Suprapubic skin (tissue), 4 donors: ENCODE measurements at regions not wholly inside any gene's neighbourhood (a gene's known extent, or its start where the extent isn't known, plus 50 kb on each side); places are given as distances from the start of the nearest gene placed in this dataset.

ENCODE experiments used
- DNase-seq, 2 donors: peaks; one replicate each; pipeline ENCODE4 v3.0.0-alpha.2; 2019; ENCODE audit warnings: low spot score in 2 of 2
- H3K27ac ChIP-seq: fragments of 200-600 bp; sonication (generic); one replicate; pipeline ENCODE4 v1.5.1; 2019
- H3K27me3 ChIP-seq: fragments of 200-600 bp; sonication (generic); one replicate; pipeline ENCODE4 v1.5.1; 2019
- H3K36me3 ChIP-seq: fragments of 200-600 bp; sonication (generic); one replicate; pipeline ENCODE4 v1.5.1; 2019
- H3K4me1 ChIP-seq: fragments of 200-600 bp; sonication (generic); one replicate; pipeline ENCODE4 v1.5.1; 2019
- H3K4me3 ChIP-seq: fragments of 200-600 bp; sonication (generic); one replicate; pipeline ENCODE4 v1.5.1; 2019; ENCODE audit warnings: mild to moderate bottlenecking
- H3K9me3 ChIP-seq: fragments of 200-600 bp; sonication (generic); one replicate; pipeline ENCODE4 v1.5.1; 2019
- EP300 ChIP-seq: sonication (generic); formaldehyde crosslinking; IDR thresholded peaks from one replicate; pipeline ENCODE4 v1.6.1; 2017; ENCODE audit warnings: antibody characterized with exemption
- POLR2A ChIP-seq, 2 donors: fragments of 450-650 bp; IDR thresholded peaks; one replicate each; pipeline ENCODE4 v1.6.1; 2017; ENCODE audit warnings: antibody characterized with exemption in 2 of 2, mild to moderate bottlenecking in 2 of 2, moderate library complexity in 2 of 2
- POLR2AphosphoS5 ChIP-seq, 3 donors: sonication (generic); formaldehyde crosslinking; IDR thresholded peaks; one replicate each; pipeline ENCODE4 v1.6.1; 2017; ENCODE audit warnings: antibody characterized with exemption in 3 of 3
- WGBS: methylation state at CpG from one replicate; pipeline ENCODE4 v1.1.5; 2018; 5-methylcytosine and 5-hydroxymethylcytosine counted together
- TF ChIP-seq, protein P1 (sequence below), 2 donors: fragments of 200-600 bp in 1 of 2; fragments of 450-650 bp in 1 of 2; sonication (generic) in 1 of 2; IDR thresholded peaks; one replicate each; pipeline ENCODE4 v1.5.1; 2016 to 2019; ENCODE audit warnings: antibody characterized with exemption in 2 of 2, mild to moderate bottlenecking in 1 of 2, moderate library complexity in 1 of 2

GRCh38 chr13:110826101-110826500 is 88.8 kb downstream of the ANKRD10 start:
- WGBS: 98% methylated on average over 5 of the region's 5 CpGs
- Histone ChIP-seq H3K27ac (no peak overlapping the region), H3K4me1 (no peaks in the 10 kb centered on the region), H3K4me3 (no peak overlapping the region), H3K27me3 (peaks cover 10% of the 10 kb centered on the region), H3K9me3 (no peaks in the 10 kb centered on the region), H3K36me3 (no peaks in the 10 kb centered on the region)
- no peak for DNase-seq
- TF ChIP-seq POLR2AphosphoS5 (IDR thresholded peaks at IDR 0.05): no peak
- TF ChIP-seq POLR2A (IDR thresholded peaks at IDR 0.05): no peak
- no peak for TF ChIP-seq EP300
- TF ChIP-seq, protein P1, sequence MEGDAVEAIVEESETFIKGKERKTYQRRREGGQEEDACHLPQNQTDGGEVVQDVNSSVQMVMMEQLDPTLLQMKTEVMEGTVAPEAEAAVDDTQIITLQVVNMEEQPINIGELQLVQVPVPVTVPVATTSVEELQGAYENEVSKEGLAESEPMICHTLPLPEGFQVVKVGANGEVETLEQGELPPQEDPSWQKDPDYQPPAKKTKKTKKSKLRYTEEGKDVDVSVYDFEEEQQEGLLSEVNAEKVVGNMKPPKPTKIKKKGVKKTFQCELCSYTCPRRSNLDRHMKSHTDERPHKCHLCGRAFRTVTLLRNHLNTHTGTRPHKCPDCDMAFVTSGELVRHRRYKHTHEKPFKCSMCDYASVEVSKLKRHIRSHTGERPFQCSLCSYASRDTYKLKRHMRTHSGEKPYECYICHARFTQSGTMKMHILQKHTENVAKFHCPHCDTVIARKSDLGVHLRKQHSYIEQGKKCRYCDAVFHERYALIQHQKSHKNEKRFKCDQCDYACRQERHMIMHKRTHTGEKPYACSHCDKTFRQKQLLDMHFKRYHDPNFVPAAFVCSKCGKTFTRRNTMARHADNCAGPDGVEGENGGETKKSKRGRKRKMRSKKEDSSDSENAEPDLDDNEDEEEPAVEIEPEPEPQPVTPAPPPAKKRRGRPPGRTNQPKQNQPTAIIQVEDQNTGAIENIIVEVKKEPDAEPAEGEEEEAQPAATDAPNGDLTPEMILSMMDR (IDR thresholded peaks at IDR 0.05): no peak

DNA sequence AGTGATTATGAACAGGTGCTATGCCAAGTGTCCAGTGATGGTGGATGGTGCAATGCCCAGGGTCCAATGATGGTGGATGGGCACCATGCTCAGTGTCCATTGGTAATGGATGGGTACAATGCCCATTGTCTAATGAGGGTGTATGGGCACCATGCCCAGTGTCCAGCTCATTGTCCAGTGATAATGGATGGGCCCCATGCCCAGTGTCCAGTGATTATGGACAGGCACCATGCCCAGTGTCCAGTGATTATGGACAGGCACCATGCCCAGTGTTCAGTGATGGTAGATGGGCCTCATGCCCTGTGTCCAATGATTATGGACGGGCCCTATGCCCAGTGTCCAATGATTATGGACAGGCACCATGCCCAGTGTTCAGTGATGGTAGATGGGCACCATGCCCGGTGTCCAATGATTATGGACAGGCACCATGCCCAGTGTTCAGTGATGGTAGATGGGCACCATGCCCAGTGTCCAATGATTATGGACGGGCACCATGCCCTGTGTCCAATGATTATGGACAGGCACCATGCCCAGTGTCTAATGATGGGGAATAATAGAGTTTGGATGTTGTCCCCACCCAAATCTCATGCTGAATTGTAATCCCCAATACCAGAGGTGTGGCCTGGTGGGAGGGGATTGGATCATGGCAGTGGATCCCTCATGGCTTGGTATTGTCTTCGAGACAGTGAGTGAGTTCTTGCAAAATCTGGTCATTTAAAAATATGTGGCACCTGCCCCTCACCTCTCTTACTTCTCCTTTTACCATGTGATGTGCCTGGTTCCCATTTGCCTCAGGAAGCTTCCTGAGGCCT is 87.8 kb downstream of the ANKRD10 start:
- H3K9me3 ChIP-seq: no peaks in the 10 kb centered on the region
- DNase-seq: no peak
- no peaks in the 10 kb centered on the region for H3K36me3 ChIP-seq
- H3K27ac ChIP-seq: no peak overlapping the region
- TF ChIP-seq POLR2AphosphoS5 (IDR thresholded peaks at IDR 0.05) (no peak), EP300 (no peak), POLR2A (IDR thresholded peaks at IDR 0.05) (no peak)
- TF ChIP-seq, protein P1 (IDR thresholded peaks at IDR 0.05): no peak
- 94% methylated on average over 3 of the region's 4 CpGs for WGBS
- H3K27me3 ChIP-seq: peaks cover 19% of the 10 kb centered on the region
- no peaks in the 10 kb centered on the region for H3K4me1 ChIP-seq
- no peak overlapping the region for H3K4me3 ChIP-seq
